Left ventricle myocardium superior (tissue), 1 donor: ENCODE measurements at regions not wholly inside any gene's neighbourhood (a gene's known extent, or its start where the extent isn't known, plus 50 kb on each side); places are given as distances from the start of the nearest gene placed in this dataset.
A peak's percentile ranks its signal among the peaks of the same experiment; 100 is the strongest.
"Not testable (repeated sequence)": the region's sequence is repeated elsewhere in the genome, so short reads cannot be mapped to it uniquely, and the experiment has no call there.

Source experiments
- ATAC-seq: fragments of 200-7000 bp; cut with Tn5 transposase; one replicate; pipeline ENCODE4 v1.9.1; 2020; ENCODE audit warnings: mild to moderate bottlenecking, moderate library complexity
- DNase-seq: peaks from one replicate; pipeline ENCODE4 v3.0.0-alpha.2; 2020
- intact Hi-C: fragments of 100-400 bp; cut with micrococcal nuclease; formaldehyde crosslinking; loops from one replicate; pipeline ENCODE4 v1.11.0; 2022
- donor health status: DM: no; HTN: yes; CAD: no; lungs with severe emphysema.

DNA sequence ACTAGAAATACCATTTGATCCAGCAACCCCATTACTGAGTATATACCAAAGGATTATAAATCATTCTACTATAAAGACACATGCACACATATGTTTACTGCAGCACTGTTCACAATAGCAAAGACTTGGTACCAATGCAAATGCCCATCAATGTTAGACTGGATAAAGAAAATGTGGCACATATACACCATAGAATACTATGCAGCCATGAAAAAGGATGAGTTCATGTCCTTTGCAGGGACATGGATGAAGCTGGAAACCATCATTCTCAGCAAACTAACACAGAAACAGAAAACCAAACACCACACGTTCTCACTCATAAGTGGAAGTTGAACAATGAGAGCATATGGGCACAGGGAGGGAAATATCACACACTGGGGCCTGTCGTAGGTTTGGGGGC lies 106.0 kb downstream of the SPATA18 start:
- ATAC-seq, DNase-seq, intact Hi-C loops: not testable (repeated sequence)

DNA sequence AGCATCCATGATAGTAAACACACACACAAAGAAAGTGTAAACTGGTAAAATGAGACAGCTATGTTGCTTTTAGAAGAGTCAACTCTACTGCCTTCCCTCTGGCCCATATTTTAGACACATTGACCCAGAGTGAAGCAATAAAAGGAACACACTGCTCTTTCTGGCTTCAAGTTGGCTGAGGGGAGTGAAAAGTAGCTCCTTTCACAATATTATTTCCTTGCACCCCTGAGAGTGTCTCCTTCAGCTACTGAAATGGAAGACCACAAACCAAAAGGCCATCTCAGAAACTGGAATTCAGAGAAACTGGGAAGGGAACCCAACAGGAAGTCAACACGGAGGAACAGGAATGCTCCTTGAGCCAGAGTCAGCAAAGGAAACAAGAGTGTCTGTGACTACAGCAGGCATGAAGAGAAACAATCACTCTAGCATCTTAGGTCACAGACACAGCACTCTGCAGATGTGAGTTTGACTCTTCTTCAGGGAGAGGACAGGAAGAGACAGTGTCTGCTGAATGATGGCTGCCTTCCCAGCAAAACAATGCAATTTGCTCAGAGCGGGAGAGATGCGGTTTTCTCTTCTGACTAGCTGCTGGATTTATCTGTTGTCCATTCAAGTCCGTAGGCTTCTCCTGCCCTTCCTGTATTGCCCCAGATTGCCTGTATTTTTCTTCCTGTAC lies 106.7 kb downstream of the SPATA18 start:
- DNase-seq: no peak
- intact Hi-C loops: no loop called here
- peak; percentile 18 for ATAC-seq

DNA sequence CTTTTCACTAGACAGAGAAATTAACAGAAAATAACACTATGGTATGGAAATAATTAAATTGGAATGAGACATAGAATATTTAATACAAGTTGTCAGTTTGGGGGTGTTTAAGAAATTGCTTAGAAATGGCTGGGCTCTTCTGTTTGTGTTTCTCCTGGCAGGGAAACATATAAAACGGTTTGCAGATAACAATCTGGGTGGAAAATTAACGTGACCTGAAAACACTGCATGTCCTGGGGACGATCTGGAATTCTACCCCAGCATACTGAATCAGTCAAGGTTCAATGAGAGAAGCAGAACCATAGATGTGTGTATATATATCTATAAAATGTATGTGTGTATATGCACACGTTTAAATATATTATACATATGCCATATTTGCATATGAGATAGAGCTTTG lies 109.8 kb downstream of the SPATA18 start:
- no peak for DNase-seq
- no peak for ATAC-seq
- intact Hi-C loops: no loop called here

DNA sequence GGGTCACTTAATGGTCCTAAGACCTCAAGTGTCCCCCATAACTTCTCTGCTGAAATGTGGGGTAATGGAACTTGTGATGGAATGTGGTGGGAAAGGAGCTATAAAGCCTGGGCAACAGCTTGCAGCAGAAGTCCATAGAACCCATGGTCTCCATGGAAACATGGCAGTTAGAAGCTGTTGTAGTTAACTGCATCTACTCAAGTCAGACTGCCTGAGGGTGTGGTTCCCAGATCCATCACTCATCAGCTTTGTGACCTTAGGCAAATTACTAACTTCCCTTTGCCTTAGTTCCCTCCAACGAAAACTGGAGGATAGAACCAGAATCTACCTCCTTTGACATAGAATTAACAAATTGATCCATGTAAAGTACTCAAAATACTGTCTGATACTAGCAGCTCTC lies 113.0 kb downstream of the SPATA18 start:
- intact Hi-C loops: no loop called here
- no peak for DNase-seq
- no peak for ATAC-seq

DNA sequence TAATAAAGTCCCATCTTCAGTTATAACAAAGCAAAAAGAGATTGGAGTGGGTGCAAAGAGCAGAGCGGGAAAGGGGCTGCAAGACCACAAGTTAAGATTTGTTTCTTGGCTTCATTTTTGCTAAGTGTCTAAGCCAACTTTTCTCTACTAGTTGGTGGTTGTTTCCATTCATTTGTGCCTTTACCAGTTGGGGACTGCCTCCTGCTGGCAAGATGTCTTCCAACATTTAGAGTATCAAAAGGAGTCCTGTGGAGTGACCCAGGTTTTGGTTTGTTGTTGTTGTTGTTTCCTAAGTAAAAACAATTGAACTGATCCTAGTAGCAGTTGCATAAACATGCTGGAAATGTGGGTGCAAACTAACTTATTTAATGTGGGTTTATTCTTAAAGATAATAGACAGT lies 121.1 kb downstream of the SPATA18 start:
- intact Hi-C loops: no loop called here
- no peak for ATAC-seq
- DNase-seq: no peak

DNA sequence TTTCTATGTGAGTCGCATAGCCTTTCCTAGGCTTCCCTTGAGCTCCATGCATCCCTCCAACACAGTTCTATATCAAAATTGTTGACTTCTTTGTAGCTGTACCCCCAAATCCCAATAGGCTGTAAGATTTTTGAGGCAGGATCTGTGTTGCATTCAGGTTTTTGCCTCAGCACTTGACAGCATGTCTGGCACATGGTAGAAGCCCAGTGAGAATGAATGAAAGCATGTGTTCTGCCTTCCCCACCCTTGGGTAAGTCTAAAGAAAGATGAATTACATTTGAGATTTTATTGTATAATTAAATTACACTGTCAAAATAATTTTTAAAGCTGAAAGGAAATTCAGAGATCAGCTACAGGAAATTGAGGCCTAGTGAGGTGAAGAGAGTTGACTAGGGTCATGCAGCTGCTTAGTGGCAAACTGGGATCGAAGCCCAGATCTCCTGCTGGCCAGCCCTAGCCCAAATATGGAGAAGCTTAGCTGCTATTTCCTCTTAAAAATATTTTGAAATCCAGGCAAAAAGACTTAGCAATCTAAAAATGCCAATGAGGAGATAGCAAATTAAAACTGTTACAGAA lies 122.5 kb downstream of the SPATA18 start:
- DNase-seq (peak; percentile 66), ATAC-seq (peak; percentile 95)
- intact Hi-C loops: no loop called here

DNA sequence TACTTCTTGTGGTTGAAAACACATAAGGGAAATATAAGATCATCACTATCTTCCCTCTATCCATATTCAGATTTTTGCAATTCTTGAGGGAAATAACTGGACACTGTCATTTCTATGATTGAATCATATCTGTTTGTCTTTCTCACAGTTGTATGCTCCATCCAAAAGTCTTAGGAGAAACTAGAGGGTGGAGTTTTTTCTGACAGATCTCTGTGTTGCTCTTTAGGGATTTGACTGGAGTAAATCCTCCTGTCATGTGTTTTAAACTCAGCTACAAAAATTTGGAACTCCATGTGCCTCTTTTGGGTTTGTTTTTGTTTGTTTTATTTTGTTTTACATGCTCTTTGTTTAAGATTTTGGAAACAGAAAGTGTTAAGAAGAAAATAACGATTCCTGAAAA lies 136.5 kb downstream of the SPATA18 start:
- intact Hi-C loops: no loop called here
- DNase-seq (no peak), ATAC-seq (peak; percentile 49)

DNA sequence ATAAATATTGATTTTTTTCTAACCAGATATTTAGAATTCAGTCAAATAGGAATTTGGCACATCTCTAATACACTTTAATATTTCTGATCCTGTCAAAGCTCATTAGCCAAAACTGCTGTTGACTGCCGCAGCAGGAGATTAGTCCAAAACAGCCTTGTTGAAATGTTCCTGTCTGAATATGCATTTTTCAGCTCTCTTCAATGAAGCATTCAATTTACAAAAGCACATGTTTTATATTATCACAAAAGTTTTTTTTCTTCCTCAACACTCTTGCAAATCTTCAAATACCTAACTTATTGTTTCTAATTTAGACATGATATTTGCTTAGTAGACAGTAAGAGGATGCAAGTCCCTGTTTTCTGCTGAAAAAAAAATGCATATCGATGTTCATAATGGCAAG lies 140.9 kb downstream of the SPATA18 start:
- intact Hi-C loops: no loop called here
- no peak for ATAC-seq
- DNase-seq: no peak

DNA sequence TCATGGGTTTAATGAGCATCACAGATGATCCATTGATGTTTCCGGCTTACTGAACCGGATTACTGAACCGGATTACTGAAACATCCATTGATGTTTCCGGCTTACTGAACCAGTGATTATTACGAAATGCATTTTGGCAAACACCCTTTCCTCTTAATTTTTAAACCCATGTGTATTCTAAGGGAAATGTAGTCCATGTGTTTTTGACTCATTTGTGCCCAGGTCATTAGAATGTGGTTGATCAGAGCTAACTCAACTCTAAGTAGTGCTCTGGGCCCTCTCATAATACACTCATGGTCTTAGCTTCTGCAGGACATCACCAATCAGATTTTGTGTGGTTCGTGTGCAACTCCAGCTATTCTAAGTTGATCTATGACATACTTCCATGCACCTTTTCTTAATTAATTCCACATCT lies 141.6 kb downstream of the SPATA18 start:
- ATAC-seq (peak; percentile 88), DNase-seq (no peak)
- intact Hi-C loops: no loop called here

DNA sequence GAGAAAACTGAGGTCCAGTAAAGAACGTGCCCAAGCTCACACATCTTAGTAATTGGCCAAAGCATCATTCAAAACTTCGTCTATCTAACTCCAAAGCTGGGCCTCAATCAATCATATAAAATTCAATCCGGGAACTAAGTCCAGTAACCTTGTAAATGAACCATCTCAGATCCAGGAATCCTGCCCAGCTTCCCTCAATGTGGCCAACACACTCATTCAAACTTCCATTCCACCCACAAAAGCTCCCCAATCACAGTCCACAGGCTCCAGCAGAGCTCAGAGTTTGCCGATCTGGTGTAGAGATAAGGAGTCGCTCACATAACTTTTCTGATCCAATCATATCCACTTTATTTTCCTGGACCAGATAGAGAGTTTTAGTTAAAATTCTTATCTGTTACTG lies 144.8 kb downstream of the SPATA18 start:
- intact Hi-C loops: no loop called here
- no peak for ATAC-seq

DNA sequence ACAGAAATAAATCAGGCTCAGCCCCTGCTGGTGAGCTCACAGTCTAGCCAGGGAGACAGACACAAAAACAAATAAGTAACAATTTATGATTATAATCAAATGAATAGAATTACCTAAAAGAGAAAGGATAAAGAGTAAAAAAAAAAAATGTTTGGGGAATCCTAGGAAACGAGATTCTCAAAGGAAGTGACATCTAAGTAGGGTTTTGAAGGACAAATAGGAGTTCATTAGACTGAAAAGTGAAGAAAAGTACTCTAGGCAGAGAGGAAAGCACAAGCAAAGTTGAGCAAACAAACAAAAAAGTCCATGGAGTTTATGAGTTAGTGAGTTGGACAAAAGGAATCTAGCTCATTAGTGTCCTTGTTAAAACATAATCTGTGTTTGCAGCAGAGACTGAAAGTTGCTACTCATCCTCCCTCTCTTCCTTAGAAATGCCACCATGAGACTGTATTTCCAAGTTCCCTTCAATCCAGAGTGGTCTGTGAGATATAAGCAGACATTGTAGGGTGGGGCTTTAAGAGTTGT lies 145.6 kb downstream of the SPATA18 start:
- ATAC-seq: no peak
- intact Hi-C loops: no loop called here
- DNase-seq: no peak

More for the DNA sequence above, 144.8 kb downstream of the SPATA18 start:
- no peak for DNase-seq

DNA sequence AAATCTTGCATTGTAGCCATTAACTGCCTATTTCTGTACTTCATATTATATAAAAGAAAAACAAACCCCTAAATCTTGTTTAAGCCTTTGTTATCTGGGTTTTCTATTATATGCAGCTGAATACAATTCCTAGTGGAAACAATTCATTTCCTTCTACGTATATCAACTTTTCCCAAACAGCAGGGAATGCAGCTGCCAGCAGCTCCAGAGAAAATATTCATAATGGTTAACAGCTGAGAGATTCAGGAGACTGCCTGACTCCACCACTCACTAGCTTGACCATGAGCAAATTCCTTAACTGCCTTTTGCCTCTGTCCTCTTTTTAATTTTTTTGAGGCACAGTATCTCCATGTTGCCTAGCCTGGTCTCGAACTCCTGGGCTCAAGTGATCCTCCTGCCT lies 146.2 kb downstream of the SPATA18 start:
- no peak for ATAC-seq
- intact Hi-C loops: no loop called here
- DNase-seq: no peak

DNA sequence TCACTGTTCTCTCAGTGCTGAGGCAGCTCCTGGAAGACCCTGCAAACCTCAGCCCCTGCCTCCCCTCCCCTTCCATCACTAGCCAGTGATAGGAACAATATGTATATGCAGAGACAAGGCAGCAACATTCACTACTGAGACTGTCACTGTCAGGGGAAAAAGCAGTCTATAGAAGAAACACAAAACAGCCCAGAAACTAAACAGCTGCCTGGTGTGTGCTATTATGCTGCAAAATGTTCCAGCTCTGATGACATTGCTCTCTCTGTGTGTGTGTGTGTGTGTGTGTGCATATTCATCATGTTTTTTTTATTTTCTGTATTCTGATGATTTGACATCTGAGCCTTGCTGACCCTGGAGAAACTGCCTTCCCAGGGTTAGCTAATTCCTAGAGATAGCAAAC lies 147.2 kb downstream of the SPATA18 start:
- ATAC-seq: peak; percentile 41
- intact Hi-C loops: no loop called here

DNA sequence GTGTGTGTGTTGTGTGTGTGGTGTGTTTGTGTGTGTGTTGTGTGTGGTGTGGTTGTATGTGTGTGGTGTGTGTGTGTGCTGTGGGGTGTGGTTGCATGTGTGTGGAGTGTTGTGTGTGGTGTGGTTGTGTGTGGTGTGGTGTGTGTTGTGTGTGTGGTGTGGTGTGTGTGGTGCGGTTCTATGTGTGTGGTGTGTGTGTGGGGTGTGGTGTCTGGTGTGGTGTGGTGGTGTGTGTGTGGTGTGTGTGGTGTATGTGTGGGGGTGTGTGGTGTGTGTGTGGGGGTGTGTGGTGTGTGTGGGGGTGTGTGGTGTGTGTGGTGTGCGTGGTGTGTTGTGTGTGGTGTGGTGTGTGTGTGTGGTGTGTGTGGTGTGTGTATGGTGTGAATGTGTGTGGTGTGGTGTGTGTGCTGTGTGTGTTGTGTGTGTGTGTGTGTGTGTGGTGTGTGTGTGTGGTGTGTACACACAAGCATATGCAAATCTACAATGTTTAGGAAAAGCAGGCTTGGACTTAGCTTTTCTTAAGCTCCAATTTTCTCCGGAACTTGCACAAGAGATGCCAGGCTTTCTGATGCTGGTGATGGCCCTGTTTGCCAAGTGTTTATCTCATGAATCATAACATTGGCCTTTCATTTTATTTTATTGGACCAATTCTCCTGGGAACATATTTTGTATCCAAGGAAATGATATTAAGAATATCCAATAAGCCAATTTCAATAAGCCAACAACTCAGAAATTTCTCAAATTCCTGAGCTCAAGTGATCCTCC lies 148.7 kb downstream of the SPATA18 start:
- intact Hi-C loops: no loop called here
- ATAC-seq: no peak
- DNase-seq: no peak

More for the DNA sequence above, 147.2 kb downstream of the SPATA18 start:
- DNase-seq: no peak

DNA sequence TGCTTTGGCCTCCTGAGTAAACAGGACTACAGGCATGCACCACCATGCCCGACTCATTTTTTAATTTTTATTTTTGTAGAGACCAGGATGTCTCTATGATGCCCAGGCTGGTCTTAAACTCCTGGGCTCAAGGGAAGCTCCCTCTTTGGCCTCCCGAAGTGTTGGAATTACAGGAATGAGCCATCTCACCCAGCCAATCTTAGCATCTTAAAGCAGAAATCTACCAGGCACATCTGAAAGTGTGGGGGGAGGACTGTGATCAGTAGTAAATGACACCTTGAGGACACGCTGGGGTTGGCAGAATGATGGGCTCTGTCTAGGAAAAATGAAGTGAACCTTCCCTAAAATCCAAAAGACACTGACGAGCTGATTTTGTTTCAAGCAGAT lies 149.2 kb downstream of the SPATA18 start:
- ATAC-seq: no peak
- intact Hi-C loops: no loop called here
- DNase-seq: no peak

DNA sequence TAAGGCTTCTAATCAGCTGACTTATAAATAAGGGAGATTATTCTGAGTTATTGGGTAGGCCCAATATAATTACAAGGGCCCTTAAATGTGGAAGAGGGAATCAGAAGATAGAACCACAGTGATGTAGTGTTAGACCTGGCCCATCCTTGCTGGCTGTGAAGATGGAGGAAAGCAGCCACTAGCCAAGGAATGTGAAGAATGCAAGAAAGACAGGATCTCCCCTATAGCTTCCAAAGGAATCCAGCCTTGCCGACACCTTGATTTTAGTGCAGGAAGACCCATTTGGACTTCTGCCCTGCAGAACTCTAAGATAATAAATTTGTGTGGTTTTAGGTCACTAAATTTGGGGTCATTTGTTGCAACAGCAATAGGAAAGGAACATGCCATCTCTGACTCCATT lies 150.6 kb downstream of the SPATA18 start:
- DNase-seq (no peak), ATAC-seq (no peak)
- intact Hi-C loops: no loop called here

DNA sequence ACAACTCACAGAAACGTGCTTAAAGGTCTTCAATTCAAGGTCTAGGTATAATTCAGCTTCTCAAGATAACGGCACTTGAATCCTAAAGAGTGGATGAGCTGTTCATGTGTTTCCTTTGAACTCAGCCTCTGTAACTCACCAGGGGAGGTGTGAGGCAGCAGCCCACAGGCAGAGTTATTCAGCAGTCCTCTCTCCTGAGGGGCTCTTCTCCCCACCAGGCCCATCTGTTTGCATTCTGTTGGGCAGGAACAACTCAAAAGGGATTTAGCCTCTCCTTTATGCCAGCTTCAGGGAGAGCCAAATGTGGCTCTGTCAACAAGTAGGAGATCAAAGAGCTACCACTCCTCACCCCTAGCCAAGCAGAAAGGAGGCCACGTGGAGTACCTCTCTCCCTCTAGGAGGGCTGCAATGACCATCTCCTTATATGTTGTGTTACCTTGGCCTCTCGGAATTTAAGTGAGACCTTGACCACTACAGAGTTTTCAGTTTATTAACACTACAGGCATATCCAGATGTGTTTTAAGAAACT lies 151.2 kb downstream of the SPATA18 start:
- peak; percentile 67 for ATAC-seq
- intact Hi-C loops: no loop called here
- no peak for DNase-seq

DNA sequence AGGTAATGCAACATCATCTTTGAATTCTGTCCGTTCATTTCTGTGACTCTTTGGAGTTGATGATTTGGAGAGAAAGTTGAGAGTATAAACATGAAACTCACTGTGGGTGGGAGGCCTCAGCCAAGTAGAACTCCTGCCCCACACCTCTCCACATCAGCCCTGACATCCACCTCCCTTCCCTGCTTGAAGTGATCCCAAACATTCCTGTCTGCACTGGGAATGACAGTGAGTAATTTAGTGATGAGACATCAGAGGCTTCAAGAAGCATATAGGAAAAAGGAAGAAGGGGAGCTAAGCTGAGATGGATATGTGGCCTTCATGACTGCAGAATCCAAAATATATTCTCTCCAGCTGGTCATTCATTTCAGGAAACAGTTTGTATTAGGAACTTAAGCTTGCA lies 151.8 kb downstream of the SPATA18 start:
- intact Hi-C loops: no loop called here
- DNase-seq (no peak), ATAC-seq (no peak)

DNA sequence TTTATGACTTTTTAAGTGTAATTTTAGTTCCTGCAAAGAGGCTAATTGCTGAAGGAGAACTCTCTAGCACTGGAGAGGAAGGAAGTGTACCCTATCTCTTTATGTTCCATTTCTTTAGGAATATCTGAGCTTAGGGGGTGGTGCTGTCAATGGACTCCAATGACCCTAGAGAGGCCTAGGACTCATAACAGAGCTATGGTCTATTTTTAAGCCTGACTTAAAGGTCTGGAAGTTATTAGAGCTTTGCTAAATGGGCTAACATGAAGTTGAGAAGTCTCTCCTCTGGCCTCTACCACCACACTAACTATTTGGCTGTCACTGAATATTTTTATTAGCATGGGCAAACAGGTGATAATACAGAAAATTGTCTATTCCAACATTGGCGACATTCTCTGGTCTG lies 152.2 kb downstream of the SPATA18 start:
- DNase-seq (no peak), ATAC-seq (no peak)
- intact Hi-C loops: no loop called here

DNA sequence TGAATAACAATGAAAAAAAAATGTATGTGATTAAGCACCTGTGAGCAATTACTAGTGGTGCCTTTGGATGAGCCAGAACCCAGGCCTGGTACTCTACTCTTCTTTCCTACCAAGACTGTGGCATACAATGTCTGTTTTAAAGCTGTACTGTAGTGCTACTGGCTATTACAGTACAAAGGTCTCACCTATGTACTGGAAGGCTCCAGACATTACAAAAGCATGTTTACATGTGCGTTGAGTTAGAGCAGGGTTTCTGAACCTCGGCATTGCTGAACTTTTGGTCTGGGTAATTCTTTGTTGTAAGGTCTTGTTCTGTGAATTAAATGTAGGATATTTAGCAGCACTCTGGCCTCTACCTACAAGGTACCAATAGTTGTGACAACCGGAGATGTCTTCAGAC lies 153.8 kb downstream of the SPATA18 start:
- DNase-seq: no peak
- intact Hi-C loops: no loop called here
- ATAC-seq: no peak
